NCI-H2196 (cell line): ENCODE measurements at regions not wholly inside any gene's neighbourhood (a gene's known extent, or its start where the extent isn't known, plus 50 kb on each side); places are given as distances from the start of the nearest gene placed in this dataset.
"Not testable (repeated sequence)": the region's sequence is repeated elsewhere in the genome, so short reads cannot be mapped to it uniquely, and the experiment has no call there.

Source experiments
- DNase-seq: peaks from one replicate; lab custom pipeline; 2025; ENCODE audit not compliant: unreplicated experiment; lab: John Stamatoyannopoulos, UW

DNA sequence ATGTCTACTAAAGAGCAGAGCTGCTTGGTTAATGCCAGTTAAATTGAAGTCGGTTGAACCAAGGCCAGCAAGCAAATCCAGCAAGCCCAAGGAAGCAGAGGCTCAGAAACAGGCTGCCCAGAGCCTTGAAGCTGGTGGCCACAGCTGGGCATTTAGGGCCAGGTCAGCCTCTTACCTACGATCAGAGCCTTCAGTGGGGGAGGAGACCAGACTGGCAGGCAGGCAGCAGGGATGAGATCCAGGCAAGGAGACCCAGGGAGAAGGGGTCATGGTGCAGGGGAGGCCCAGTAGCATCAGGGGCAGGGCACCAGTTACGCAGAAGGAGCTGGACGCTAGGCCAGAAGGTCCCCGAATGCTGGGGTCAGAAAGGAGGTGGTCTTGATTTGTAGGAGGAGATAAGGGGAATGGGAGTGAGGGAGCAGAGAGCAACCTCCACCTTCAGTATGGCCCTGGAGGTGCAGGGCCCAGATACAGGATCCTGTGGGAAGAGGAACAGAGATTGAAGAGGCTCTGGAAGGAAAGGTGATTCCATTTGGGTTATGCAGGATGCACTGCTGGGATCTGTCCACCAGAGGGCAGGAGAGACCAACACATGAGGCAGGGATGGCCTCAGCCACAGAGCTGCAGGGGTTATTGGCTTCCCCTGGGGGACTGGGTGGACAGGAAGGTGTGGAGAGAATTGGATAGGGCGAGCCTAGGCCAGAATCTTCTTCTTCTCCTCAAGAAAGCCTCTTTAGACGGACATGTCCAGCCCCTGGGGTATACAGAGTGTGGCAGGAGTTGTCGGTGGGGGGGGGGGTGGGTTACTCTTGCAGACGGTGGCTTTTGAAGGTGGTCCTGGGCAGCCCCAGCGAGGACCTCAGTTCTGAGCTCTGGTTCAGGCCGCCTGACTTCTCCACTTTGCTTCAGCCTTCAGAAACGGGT lies 132.6 kb upstream of the PODXL start:
- peak; percentile 70 for DNase-seq

DNA sequence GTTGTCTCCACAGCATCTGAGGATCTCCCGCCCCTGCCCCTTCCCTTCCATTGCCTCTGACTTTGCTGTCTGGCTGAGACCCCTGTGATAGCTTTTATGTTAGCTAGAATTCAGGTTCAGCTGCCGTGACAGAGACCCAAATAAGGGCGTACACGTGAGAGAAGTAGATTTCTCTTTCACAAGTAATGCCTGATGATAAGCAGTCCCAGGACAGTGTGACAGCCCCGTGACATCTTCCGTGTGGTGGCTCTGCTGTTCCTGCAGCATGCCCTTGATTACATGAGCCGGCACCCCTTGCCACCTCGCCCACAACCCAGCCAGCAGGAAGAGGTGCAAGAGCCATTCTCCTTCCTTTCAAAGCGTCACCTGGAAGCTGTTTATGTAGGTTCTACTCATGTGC lies 130.9 kb upstream of the PODXL start:
- no peak for DNase-seq

DNA sequence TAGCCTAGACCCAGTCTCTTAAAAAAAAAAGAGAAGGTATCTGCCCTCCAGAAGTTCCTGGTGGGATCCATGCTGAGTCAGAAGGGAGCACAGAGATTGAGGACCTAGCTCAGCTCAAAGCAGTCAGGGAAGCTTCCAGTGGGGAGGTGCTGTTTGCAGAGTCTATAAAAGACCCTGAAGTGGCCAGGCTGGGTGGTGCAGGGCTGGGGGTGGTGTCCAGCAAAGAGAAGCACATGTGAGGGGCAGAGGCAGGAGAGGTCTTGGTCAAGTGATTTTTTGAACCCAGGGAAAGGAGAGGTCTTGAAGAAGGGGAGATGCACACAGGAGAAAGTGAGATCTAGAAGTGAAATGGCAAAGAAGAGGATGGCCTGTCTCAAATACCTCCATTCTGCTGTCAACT lies 130.4 kb upstream of the PODXL start:
- no peak for DNase-seq

DNA sequence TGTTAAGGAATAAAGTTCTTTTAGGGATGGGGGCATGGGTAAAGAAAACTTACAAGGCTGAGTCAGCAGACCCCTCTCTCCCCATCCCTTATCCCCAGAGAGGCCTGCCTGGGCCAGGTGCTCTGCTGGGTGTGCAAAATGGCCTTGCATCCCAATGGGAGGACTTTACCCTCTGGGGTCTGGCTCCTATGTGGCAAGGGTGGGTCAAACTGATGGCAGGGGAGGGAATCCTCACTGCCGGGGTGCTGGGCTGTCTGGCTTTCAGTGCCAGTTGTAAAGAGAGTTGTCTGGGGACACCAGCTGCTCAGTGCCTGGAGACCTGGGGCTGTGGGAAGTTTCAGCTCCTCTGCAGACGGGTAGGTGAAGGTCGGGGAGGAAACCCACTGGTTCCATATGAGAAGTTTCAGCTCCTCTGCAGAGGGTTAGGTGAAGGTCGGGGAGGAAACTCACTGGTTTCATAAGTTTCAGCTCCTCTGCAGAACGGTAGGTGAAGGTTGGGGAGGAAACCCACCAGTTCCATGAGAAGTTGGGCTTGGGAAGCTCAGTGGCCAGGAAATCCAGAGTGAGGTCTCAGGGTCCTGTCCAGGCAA lies 127.2 kb upstream of the PODXL start:
- DNase-seq, result no peak

DNA sequence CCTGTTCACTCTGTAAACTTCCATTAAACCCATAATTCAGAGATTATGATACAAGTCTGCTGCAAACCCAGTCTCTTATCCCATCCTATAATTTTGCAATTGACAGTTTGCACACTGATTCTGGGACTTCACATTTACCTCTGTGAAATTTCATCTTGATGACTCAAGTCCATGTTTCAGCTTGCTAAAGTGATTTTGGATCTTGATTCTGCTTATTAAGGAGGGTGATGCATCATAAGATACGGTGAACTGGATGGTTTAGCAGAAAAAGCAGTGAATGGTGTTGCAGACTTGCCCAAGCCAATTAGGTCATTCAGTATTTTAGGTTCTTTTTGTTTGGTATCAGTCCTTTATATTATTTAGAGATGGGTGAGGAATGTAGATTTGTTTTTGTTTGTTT lies 125.5 kb upstream of the PODXL start:
- DNase-seq, result no peak

DNA sequence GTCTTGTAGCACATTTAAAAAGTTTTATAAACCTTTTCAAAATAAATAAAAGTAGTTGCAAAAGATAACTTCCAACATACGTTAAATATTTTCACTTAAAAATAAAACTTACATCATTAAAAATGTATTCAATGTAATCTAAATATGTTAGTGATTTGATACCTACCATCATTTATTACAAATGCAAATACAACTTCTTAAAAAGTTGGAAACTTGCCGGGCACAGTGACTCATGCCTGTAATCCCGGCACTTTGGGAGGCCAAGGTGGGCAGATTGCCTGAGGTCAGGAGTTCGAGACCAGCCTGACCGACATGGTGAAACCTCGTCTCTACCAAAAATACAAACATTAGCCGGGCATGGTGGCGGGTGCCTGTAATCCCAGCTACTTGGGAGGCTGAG lies 122.6 kb upstream of the PODXL start:
- not testable (repeated sequence) for DNase-seq

DNA sequence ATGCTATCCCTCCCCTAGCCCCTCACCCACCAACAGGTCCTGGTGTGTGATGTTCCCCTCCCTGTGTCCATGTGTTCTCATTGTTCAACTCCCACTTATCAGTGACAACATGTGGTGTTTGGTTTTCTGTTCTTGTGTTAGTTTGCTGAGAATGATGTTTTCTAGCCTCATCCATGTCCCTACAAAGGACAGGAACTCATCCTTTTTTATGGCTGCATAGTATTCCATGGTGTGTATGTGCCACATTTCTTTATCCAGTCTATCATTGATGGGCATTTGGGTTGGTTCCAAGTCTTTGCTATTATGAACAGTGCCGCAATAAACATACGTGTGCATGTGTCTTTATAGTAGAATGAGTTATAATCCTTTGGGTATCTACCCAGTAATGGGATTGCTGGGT lies 120.4 kb upstream of the PODXL start:
- DNase-seq, result not testable (repeated sequence)

DNA sequence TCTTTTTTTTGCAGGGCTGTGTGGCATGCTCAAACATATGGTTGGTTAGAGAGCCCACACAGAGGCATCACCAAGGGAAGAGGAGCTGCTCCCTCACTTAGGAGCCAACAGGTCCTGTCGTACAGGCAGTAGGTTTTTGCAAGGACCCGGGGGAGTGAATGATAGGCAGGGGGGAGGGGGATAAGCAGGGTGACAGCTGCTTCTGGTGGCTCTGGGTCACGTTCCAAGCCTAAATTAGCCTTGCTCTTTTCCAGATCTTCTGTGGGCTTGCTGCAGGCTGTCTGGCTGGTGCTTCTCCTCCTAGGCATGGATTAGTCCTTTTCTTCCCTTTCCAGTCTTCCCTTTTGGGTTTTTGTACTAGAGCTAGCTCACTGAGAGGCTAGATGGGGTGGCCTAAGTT lies 117.7 kb upstream of the PODXL start:
- DNase-seq, result no peak

DNA sequence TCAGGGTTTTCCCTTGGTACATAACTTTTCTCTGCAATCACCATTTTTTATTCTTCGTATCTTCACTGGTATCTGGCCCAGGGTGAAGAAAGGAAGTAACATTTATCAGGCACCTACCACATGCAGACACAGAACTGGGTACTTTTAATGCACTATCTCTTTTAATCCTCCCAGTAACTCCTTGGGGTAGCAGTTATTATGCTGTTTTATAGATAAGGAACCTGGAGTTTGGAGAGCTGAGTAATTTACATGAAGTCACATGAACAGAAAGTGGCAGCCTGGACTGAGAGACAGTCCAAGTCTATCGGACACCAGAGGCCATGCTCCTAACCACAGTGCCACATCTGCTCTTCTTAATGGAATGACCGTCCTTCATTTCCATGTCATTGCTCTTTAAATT lies 117.1 kb upstream of the PODXL start:
- no peak for DNase-seq

DNA sequence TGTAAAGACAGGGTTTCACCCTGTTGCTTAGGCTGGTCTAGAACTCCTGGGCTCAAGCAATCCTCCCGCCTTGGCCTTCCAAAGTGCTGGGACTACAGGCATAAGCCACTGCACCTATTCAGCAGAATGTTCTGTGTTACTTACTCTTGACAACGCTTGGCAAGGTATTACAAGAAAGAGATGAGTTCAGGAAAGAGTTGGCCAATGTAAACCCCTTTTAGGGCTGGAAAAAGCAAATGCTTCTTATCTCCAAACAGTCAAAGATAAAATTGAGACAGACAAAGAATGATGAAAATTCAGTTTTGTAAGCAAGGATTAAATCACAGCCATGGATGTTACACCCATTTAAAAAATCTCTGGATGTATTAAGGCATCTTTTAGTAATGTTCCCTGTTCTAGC lies 114.0 kb upstream of the PODXL start:
- no peak for DNase-seq

DNA sequence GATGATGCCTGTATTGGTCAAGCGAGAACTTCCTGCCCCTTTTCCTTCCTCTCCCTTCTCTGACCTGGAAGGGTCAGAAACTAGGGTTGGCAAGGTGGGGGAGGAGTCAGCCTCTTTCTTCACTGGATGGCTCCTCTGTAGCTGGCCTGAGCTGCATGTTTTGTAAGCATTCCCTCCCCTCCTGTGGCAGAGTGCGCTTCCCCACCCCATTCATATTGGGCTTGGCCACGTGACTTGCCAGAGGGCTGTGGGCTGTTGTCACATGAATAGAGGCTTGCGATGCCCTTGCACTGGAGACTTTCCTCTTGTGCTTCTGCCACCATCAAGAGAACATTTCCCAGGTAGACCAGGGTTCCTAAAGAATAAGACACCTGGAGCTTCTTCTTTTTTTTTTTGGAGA lies 111.3 kb upstream of the PODXL start:
- no peak for DNase-seq

DNA sequence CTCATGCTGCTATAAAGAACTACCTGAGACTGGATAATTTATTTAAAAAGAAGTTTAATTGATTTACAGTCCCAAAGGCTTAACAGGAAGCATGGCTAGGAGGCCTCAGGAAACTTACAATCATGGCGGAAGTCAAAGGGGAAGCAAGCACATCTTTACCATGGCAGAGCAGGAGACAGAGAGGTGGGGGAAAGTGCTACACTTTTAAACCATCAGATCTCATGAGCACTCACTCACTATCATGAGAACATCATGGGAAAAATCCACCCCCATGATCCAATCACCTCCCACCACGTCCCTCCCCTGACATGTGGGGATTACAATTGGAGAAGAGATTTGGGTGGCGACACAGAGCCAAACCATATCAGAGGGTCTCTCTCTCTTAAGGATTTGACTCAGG lies 108.6 kb upstream of the PODXL start:
- DNase-seq, result no peak

DNA sequence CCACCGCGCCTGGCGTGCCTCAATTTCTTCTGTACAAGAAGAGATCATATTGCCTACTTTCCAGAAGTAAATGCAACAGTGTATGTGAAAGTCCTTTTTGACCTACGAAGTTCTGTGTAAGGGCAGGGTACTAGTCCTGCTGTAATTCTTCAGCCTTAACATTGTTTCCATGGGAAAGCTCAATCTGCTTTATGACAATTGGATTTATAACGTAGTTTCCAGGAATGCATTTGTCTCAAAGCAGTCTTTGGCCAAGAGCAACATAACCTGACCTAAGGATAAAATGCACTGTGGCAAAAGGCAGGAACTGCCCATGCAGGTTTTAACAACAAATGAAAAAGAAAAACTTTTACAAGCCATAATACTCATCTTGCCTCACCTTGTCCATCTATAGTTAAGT lies 108.1 kb upstream of the PODXL start:
- no peak for DNase-seq

DNA sequence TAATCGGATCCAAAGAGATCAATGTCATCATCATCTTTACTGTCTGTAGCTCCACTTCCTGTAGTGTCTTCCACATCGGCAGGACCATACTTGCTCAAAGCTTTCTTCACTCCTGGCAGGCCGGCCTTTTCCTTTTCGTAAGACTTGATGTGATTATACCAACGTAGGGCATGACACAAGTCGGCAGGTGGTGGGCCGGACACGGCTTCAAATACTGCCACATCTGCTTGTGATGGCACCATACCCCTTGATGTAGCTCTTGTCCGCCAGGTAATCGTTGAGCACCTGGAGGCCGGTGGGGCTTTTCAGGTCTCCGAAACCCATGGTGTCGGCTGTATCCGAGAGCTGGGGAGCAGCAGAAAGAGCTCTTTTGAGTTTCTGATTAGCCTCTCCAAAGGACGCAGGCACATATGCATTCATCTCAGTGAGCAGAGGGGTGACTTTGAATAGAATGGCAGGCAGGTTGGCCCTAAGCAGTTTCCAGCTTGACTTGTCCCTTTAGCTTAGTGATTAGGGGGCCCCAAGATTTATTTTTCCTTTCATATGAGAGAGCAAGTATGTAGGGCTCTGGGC lies 106.0 kb upstream of the PODXL start:
- DNase-seq, result not testable (repeated sequence)

DNA sequence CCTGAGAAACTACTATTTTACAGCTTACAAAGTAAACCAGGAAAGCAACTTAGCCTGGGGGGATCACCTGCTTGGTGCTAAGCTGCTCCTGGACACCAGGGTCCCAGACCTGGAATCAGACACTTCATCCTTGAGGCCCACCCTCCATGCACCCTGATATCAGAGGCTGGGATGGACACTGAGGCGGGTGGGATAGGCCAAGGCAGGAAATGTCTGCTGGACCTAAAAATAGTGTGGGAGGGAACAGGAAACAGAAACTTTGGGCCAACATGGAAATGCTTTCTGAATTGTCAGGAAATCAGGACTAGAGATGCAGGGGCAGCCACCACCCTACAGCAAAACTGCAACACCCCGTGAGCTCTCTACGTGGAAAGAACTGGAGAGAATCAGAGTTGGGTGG lies 101.5 kb upstream of the PODXL start:
- DNase-seq, result no peak

DNA sequence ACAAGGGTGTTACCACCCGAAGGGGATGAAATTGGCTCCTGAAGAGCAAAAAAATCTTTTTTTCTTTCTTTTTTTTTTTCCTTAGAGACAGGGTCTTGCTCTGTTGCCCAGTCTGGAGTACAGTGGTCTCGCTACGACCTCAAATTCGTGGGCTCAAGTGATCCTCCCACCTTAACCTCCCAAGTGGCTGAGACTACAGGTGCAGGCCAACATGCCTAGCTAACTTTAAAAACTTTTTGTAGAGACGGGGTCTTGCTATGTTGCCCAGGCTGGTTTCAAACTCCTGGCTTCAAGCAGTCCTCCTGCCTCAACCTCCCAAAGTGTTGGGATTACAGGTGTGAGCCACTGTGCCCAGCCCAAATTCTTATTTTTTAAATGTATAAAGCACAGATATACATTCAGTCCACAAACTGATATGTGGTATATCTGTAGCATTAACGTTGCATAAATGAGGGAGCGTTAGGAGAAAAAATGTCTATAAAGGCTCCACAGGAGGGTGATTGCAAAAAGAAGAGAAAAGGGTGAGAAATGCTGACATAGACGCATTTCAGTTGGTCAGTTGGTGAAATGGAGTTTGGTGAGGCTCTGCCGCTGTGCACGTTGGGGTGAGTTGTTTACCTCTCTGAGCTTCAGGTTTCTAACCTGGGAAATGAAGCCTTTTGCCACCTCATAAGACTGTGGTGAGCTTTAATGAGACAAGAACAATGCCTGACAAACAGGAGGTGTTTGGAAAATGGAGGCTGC lies 100.7 kb upstream of the PODXL start:
- DNase-seq, result no peak

DNA sequence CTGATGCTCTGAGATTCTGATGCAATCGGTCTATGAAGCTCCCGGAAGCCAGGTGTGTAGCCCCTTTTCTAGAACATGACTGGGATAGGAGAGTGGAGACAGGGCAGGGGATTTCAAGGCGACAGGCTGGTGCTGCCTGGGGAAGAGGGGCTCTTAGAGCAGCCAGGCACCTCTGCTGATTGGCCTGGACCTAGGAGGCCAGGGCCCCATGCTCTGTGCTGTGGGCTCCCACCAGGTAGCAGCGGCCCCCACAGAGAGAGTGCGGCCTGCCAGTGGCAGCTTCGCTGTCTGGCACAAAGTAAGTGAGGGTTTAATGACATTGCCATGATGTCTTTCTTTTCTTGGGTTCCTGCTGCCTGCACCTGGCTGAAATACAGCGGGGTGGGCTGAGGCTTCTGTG lies 99.4 kb upstream of the PODXL start:
- no peak for DNase-seq

DNA sequence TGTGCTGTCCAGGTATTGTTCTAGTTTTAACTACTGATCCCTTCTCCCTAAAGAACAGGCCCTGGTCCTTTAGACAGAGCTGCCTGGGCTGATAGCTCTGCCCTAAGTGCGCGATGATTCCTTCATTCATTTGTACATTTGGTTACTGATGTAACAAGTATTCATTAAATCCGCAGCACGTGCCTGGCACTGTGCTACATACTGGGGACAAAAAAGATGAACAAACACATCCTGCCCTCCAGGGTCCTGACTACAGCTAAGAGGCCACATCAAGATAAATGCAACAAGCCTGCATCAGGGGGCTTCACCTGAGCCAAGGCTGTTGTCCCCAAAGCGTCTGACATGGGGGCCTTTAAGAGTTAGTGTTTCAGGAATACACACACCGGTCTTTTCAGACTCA lies 99.0 kb upstream of the PODXL start:
- DNase-seq, result no peak

DNA sequence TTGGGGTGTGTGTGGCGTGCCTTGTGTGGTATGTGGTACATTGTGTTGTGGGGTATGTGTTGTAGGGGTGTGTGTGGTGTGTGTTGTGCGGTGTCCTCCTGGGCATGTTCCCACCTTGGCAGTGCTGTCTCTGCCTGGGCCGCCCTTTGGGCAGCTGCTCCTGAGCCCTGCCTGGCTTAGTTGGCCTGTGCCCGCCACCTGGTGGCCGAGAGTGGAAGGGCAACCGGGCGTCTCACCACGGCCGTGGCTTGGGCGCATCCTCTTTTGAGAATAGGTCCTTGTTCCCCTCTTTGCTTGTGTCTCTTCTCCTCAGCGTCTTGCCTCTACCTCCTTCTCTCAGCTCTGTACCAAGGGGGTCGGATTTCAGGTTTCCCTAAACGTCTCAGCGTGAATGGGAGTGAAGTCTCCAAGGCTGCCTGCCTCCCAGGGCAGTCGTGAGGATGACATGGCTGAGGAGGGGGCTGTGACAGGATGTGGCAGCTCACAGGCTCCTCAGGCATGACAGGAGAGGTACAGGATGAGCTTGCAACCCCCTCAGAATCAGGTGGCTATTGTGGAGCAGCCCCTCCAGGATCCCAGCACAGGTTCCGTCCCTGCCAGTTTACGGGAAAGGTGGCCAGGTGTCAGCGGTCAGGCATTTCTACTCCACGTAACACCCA lies 98.4 kb upstream of the PODXL start:
- DNase-seq, result peak; percentile 89

DNA sequence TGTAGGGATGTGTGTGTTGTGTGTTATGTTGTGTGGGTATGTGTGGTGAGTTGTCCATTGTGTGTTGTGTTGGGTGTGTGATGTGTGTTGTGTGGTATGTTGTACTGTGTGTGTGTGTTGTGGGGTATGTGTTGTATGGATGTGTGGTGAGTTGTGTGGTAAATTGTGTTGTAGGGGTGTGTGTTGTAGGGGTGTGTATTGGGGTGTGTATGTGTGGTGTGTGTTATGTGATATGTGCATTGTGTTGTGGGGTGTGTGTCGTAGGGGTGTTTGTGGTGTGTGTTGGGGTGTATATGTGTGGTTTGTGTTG lies 97.8 kb upstream of the PODXL start:
- no peak for DNase-seq
